ENCODE measurements at regions not wholly inside any gene's neighbourhood (a gene's known extent, or its start where the extent isn't known, plus 50 kb on each side); places are given as distances from the start of the nearest gene placed in this dataset.

DNA sequence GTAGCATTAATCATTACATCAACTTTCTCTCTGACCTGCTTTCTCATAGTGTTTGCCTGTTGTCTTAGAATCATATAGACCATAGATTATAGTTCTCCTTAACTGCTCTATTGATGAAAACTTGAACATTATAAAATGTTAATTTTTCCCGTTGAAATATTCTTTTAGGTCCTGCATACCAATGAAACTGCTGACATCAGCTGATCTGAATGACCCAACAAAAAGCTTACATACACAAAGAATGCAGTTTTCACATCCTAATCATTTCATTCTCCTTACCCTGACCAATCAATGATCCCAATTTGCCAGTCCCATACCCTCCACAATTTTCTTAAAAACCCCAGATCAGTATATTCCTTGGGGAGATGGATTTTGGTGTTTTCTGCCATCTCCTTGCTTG is 302.9 kb upstream of the MBL2 start:
- TF ChIP-seq, protein P1, sequence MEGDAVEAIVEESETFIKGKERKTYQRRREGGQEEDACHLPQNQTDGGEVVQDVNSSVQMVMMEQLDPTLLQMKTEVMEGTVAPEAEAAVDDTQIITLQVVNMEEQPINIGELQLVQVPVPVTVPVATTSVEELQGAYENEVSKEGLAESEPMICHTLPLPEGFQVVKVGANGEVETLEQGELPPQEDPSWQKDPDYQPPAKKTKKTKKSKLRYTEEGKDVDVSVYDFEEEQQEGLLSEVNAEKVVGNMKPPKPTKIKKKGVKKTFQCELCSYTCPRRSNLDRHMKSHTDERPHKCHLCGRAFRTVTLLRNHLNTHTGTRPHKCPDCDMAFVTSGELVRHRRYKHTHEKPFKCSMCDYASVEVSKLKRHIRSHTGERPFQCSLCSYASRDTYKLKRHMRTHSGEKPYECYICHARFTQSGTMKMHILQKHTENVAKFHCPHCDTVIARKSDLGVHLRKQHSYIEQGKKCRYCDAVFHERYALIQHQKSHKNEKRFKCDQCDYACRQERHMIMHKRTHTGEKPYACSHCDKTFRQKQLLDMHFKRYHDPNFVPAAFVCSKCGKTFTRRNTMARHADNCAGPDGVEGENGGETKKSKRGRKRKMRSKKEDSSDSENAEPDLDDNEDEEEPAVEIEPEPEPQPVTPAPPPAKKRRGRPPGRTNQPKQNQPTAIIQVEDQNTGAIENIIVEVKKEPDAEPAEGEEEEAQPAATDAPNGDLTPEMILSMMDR (IDR thresholded peaks at IDR 0.05), result no peak
- no peak for TF ChIP-seq ZFX (IDR thresholded peaks at IDR 0.05; ENCODE audit: borderline replicate concordance)

Data from 22Rv1 (cell line).